AG09319 (cell line): ENCODE measurements at regions not wholly inside any gene's neighbourhood (a gene's known extent, or its start where the extent isn't known, plus 50 kb on each side); places are given as distances from the start of the nearest gene placed in this dataset.

Source experiments
- DNase-seq: peaks from one replicate; pipeline ENCODE4 v3.0.0-alpha.2; 2010; ENCODE audit warnings: low read depth; ENCODE audit errors: extremely low read depth
- CTCF ChIP-seq: IDR thresholded peaks from 2 replicates; pipeline ENCODE4 v1.5.1; 2011; ENCODE audit warnings: low read depth, mild to moderate bottlenecking, inconsistent platforms, low read length, moderate library complexity

DNA sequence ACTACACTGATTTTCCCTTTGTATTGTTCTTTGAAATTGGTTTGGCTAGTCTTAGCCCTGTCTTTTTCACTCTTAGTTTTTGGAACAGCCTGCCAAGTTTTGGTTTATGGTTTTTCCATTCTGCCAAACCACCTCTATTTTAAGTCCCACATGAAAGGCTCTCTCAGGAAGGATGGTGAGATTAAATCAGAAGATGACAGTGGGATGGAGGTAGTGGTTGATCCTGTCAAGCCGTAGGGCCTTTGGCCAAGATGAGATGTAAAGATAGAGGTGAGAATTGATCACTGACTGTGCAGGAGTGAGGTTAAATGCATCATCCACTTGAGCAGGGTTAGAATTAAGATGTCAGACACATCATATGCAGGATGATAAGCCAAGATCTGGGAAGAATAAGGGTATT is 948.5 kb downstream of the SLC4A3 start:
- TF ChIP-seq CTCF, result no peak
- no peak for DNase-seq

GRCh38 chr2:220579452-220579851 is 952.0 kb downstream of the SLC4A3 start:
- no peak for TF ChIP-seq CTCF

DNA sequence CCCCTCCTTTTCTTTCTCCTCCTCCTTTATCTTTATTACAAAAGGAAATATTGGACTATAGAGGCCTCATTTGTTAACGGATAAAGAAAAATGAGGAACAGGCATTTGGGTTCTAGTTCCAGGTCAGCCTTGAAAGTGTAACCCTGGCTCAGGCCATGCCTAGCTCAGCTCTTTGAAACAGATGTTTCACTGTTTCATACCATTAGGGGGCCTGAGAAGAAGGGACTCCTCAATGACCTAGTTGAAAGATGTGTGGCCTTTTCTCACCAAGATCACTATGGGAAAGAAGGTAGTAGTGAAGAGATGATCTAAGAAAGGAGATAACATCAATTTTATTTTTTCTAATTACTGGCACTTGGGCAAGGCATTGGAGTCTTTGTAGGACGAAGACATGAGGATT is 952.7 kb downstream of the SLC4A3 start:
- no peak for TF ChIP-seq CTCF
- no peak for DNase-seq

More at GRCh38 chr2:220579452-220579851, 952.0 kb downstream of the SLC4A3 start:
- DNase-seq, result no peak

DNA sequence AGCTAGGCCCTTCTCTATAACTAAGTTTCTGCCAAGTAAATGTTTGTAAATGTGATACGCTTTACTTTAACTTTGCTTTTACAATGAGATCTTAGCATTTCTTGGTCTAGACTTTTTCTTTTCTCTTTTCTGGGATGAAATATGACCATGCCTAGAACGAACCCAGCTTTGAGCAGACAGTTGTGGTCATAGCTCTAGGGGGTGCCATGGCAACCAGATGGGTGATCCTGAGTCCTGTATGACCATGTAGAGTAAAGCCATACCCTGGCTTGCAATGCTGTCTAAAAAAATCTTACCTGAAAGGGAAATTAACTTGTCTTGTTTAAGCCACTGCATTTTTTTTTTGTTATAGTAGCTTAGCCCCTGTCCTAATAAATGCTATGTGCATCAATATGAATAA is 956.3 kb downstream of the SLC4A3 start:
- no peak for DNase-seq
- TF ChIP-seq CTCF, result no peak

- no peak for TF ChIP-seq CTCF
- no peak for DNase-seq
Observed at GRCh38 chr2:220585241-220585640, 957.8 kb downstream of the SLC4A3 start.

- TF ChIP-seq CTCF, result no peak
- no peak for DNase-seq
Observed at GRCh38 chr2:220586980-220587530, 959.6 kb downstream of the SLC4A3 start.

DNA sequence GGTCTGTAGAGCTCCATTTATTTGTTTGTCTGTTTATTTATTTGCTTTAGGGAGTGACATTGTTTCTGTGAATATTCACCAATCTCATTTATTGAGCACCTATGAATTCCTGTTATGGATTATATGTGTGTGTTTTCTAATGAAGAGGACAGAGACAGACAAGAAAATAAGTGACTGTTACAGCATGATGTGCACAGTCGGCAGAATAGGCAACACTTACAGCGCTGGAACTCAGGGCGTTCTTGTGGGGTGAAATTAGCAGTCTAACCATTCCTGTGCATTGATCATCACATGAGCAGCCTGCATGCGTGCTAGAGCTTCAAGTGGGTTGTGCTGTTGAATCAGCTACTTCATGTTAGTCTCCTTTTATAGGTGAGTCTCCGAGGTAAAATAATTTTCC is 960.7 kb downstream of the SLC4A3 start:
- TF ChIP-seq CTCF, result no peak
- no peak for DNase-seq
